ENCODE measurements at regions not wholly inside any gene's neighbourhood (a gene's known extent, or its start where the extent isn't known, plus 50 kb on each side); places are given as distances from the start of the nearest gene placed in this dataset.

GRCh38 chr11:104792861-104793260, 105.4 kb downstream of the CASP12 start:
- DNase-seq (ENCODE audit: low spot score), result no peak
- no peaks in the 10 kb centered on the region for H3K4me1 ChIP-seq (replicated peaks)
- H3K4me3 ChIP-seq, result no peak overlapping the region
- no peaks in the 10 kb centered on the region for H3K9me3 ChIP-seq
- WGBS, result 79% methylated on average over 2 of the region's 2 CpGs
- no peaks in the 10 kb centered on the region for H3K36me3 ChIP-seq
- intact Hi-C loops (cut with DNase I), result no loop called here
- no peaks in the 10 kb centered on the region for H3K27me3 ChIP-seq (replicated peaks; ENCODE audit: insufficient read depth)
- TF ChIP-seq CTCF (IDR thresholded peaks at IDR 0.05), result no peak
- no peak for TF ChIP-seq POLR2AphosphoS5 (IDR thresholded peaks at IDR 0.05)
- no peak for TF ChIP-seq POLR2A (IDR thresholded peaks at IDR 0.05)
- H3K27ac ChIP-seq, result no peak overlapping the region

- H3K36me3 ChIP-seq, result no peaks in the 10 kb centered on the region
- H3K9me3 ChIP-seq, result no peaks in the 10 kb centered on the region
- intact Hi-C loops (cut with DNase I), result no loop called here
- TF ChIP-seq CTCF (IDR thresholded peaks at IDR 0.05), result no peak
- no peak for TF ChIP-seq POLR2AphosphoS5 (IDR thresholded peaks at IDR 0.05)
- no peak for TF ChIP-seq POLR2A (IDR thresholded peaks at IDR 0.05)
- WGBS, result 73% methylated on average over 2 of the region's 2 CpGs
- H3K27ac ChIP-seq, result no peak overlapping the region
- H3K4me1 ChIP-seq (replicated peaks), result no peaks in the 10 kb centered on the region
- DNase-seq (ENCODE audit: low spot score), result no peak
- H3K27me3 ChIP-seq (replicated peaks; ENCODE audit: insufficient read depth), result no peaks in the 10 kb centered on the region
- H3K4me3 ChIP-seq, result no peak overlapping the region
These were observed 106.4 kb downstream of the CASP12 start for GRCh38 chr11:104791896-104792295.

- WGBS, result 80% methylated on average over 4 of the region's 4 CpGs
- H3K36me3 ChIP-seq, result no peaks in the 10 kb centered on the region
- TF ChIP-seq POLR2AphosphoS5 (IDR thresholded peaks at IDR 0.05), result no peak
- TF ChIP-seq CTCF (IDR thresholded peaks at IDR 0.05), result no peak
- no peak for TF ChIP-seq POLR2A (IDR thresholded peaks at IDR 0.05)
- H3K27ac ChIP-seq, result no peak overlapping the region
- H3K4me1 ChIP-seq (replicated peaks), result no peaks in the 10 kb centered on the region
- no peak for DNase-seq (ENCODE audit: low spot score)
- intact Hi-C loops (cut with DNase I), result no loop called here
- H3K4me3 ChIP-seq, result no peak overlapping the region
- no peaks in the 10 kb centered on the region for H3K27me3 ChIP-seq (replicated peaks; ENCODE audit: insufficient read depth)
- no peaks in the 10 kb centered on the region for H3K9me3 ChIP-seq
These were observed 113.4 kb downstream of the CASP12 start for GRCh38 chr11:104784684-104785460.

- no peak overlapping the region for H3K27ac ChIP-seq
- no peaks in the 10 kb centered on the region for H3K9me3 ChIP-seq
- 94% methylated on average over 2 of the region's 2 CpGs for WGBS
- intact Hi-C loops (cut with DNase I), result no loop called here
- TF ChIP-seq POLR2AphosphoS5 (IDR thresholded peaks at IDR 0.05) (no peak), CTCF (IDR thresholded peaks at IDR 0.05) (no peak), POLR2A (IDR thresholded peaks at IDR 0.05) (no peak)
- no peak for DNase-seq (ENCODE audit: low spot score)
- H3K4me1 ChIP-seq (replicated peaks), result no peaks in the 10 kb centered on the region
- no peaks in the 10 kb centered on the region for H3K36me3 ChIP-seq
- H3K4me3 ChIP-seq, result no peak overlapping the region
- H3K27me3 ChIP-seq (replicated peaks; ENCODE audit: insufficient read depth), result no peaks in the 10 kb centered on the region
These were observed 115.0 kb downstream of the CASP12 start for GRCh38 chr11:104783241-104783640.

- intact Hi-C loops (cut with DNase I), result no loop called here
- H3K4me1 ChIP-seq (replicated peaks), result no peaks in the 10 kb centered on the region
- no peaks in the 10 kb centered on the region for H3K27me3 ChIP-seq (replicated peaks; ENCODE audit: insufficient read depth)
- 75% methylated on average over 1 of the region's 1 CpG for WGBS
- TF ChIP-seq CTCF (IDR thresholded peaks at IDR 0.05) (no peak), POLR2AphosphoS5 (IDR thresholded peaks at IDR 0.05) (no peak), POLR2A (IDR thresholded peaks at IDR 0.05) (no peak)
- no peak for DNase-seq (ENCODE audit: low spot score)
- no peak overlapping the region for H3K27ac ChIP-seq
- no peaks in the 10 kb centered on the region for H3K36me3 ChIP-seq
- H3K4me3 ChIP-seq, result no peak overlapping the region
- H3K9me3 ChIP-seq, result no peaks in the 10 kb centered on the region
These were observed 115.9 kb downstream of the CASP12 start for GRCh38 chr11:104782377-104782754.
